ENCODE measurements at regions not wholly inside any gene's neighbourhood (a gene's known extent, or its start where the extent isn't known, plus 50 kb on each side); places are given as distances from the start of the nearest gene placed in this dataset.

GRCh38 chr5:68407311-68408239, 192.0 kb downstream of the PIK3R1 start:
- TF ChIP-seq CTCF (IDR thresholded peaks at IDR 0.05) = no peak
- TF ChIP-seq EZH2 (IDR thresholded peaks at IDR 0.05; ENCODE audit: borderline replicate concordance, insufficient read depth, low read depth, low read length, poor library complexity, severe bottlenecking) = no peak
